ENCODE measurements at regions not wholly inside any gene's neighbourhood (a gene's known extent, or its start where the extent isn't known, plus 50 kb on each side); places are given as distances from the start of the nearest gene placed in this dataset.
"Not testable (repeated sequence)": the region's sequence is repeated elsewhere in the genome, so short reads cannot be mapped to it uniquely, and the experiment has no call there.

DNA sequence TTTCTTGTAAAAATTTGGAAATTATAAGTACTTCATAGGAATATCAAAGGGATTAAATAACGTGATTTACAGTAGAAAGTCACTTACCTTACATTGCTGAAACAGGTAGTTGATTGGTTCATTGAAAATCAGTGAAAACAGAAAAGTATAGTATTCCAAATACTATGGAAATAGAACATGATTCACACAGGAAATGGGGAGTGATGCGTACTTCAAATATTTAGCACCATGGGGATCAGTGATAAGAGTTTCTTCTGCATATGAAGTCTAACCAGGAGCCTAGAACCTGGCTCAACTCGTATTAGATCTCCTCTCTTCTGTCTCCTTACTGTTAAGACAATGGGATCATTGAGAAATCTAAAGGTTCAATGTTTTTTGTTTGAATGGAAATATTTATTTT is 133.3 kb downstream of the FAM174A start:
- Mint-ChIP-seq H3K9me3 (peaks cover 6% of the 10 kb centered on the region; the same call in 1 of the 2 replicates), H3K27ac (no peak overlapping the region), H3K4me3 (no peak overlapping the region), H3K4me1 (ENCODE audit: low read depth) (no peaks in the 10 kb centered on the region), H3K27me3 (ENCODE audit: insufficient read depth) (no peaks in the 10 kb centered on the region), H3K36me3 (ENCODE audit: low read depth) (no peaks in the 10 kb centered on the region)
- DNase-seq, result no peak
- TF ChIP-seq, protein P1, sequence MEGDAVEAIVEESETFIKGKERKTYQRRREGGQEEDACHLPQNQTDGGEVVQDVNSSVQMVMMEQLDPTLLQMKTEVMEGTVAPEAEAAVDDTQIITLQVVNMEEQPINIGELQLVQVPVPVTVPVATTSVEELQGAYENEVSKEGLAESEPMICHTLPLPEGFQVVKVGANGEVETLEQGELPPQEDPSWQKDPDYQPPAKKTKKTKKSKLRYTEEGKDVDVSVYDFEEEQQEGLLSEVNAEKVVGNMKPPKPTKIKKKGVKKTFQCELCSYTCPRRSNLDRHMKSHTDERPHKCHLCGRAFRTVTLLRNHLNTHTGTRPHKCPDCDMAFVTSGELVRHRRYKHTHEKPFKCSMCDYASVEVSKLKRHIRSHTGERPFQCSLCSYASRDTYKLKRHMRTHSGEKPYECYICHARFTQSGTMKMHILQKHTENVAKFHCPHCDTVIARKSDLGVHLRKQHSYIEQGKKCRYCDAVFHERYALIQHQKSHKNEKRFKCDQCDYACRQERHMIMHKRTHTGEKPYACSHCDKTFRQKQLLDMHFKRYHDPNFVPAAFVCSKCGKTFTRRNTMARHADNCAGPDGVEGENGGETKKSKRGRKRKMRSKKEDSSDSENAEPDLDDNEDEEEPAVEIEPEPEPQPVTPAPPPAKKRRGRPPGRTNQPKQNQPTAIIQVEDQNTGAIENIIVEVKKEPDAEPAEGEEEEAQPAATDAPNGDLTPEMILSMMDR (IDR thresholded peaks at IDR 0.05), result no peak

DNA sequence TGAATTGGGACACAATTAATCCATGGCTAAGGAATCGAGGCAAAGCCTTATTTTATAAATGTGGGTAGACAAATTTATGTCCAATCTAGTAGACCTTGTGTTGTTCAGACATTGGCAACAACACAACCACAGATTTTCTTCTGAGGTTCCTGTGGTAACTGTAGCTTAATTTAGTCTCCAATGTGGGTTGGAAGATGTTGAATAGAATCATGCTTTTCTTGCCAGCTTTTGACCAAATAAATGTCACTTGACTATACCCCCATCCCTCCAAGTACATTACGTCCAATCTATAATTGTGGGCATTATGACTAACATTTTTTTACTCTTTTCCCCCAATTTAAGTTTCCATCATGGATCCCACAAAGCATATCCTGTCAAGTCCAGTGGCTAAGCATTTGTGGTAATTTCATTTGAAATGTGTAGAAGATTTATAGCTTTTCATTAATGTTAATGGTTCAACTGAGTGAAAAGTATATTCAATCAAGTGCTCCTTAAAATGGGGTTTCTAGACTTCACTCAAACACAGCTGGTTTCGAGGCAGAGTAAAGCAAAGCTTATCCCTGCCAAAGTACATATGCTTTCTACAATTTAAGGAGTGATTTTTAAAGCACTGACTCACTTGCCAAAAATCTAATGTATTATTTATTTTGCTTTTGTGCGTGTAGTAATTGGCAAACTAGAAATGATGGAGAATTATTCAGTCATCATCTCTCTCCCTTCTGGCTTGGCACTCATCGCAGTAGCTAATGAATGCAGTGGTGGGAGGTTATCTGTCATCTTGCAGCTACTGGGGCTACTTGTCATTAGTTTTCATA is 141.8 kb downstream of the FAM174A start:
- no peak for DNase-seq
- Mint-ChIP-seq H3K4me3 (no peak overlapping the region), H3K27me3 (ENCODE audit: insufficient read depth) (no peaks in the 10 kb centered on the region), H3K9me3 (peaks cover 7% of the 10 kb centered on the region), H3K4me1 (ENCODE audit: low read depth) (no peaks in the 10 kb centered on the region), H3K27ac (no peak overlapping the region), H3K36me3 (ENCODE audit: low read depth) (no peaks in the 10 kb centered on the region)
- TF ChIP-seq, protein P1 (IDR thresholded peaks at IDR 0.05), result no peak

DNA sequence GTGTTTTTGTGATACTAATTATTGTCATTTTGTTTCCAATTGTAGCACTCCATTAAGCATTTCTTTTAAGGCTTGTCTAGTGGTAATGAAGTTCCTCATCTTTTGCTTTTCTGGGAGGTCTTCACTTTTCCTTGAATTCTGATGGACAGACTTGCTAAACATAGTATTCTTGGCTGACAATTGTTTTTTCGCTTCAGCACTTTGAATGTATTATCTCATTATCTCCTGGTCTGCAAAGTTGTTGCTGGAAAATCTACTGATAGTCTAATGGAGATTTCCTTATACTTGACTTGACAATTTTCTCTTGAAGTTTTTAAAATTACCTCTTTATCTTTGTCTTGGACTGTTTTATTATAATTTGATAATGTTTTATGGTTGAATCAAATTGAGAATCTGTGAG is 147.5 kb downstream of the FAM174A start:
- Mint-ChIP-seq H3K27ac (no peak overlapping the region), H3K4me3 (no peak overlapping the region), H3K4me1 (ENCODE audit: low read depth) (no peaks in the 10 kb centered on the region), H3K9me3 (peaks cover 28% of the 10 kb centered on the region), H3K36me3 (ENCODE audit: low read depth) (no peaks in the 10 kb centered on the region), H3K27me3 (ENCODE audit: insufficient read depth) (no peaks in the 10 kb centered on the region)
- TF ChIP-seq, protein P1 (IDR thresholded peaks at IDR 0.05), result no peak
- no peak for DNase-seq

DNA sequence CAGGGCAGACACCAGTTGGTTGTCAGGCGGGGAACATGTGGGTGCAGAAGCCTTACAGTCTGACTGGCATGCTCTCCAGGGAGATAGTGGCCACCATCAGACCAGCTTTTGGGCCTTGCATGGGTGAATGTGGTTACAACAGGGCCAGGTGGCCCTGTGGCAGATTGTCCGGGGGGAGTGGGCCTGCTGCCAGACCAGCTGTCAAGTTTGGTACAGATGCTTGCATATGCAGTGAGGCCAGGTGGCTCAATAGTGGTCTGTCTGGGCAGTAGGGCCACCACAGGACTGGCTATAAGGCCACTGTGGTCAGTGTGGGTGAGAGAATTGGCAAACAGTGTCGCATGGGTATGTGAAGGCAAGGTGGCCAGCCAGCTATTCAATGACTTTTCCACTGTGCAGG is 148.7 kb downstream of the FAM174A start:
- TF ChIP-seq, protein P1 (IDR thresholded peaks at IDR 0.05), result no peak
- no peaks in the 10 kb centered on the region for H3K27me3 Mint-ChIP-seq (ENCODE audit: insufficient read depth)
- H3K9me3 Mint-ChIP-seq, result peaks cover 31% of the 10 kb centered on the region

DNA sequence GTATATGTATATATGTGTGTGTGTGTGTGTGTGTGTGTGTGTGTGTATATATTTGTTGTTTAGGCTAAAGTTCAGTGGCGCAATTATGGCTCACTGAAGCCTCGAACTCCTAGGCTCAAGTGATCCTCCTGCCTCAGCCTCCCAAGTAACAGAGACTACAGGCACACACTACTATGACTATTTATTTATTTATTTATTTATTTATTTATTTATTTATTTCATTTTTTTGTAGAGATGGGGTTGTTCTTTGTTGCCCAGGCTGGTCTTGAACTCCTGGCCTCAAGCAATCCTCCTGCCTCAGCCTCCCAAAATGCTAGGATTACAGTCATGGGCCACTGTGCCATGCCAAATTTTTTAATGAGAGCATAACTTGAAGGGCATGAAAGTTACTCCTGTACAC is 149.9 kb downstream of the FAM174A start:
- peaks cover 31% of the 10 kb centered on the region for H3K9me3 Mint-ChIP-seq
- not testable (repeated sequence) for H3K4me1 Mint-ChIP-seq (ENCODE audit: low read depth); H3K36me3 Mint-ChIP-seq (ENCODE audit: low read depth); H3K27me3 Mint-ChIP-seq (ENCODE audit: insufficient read depth); H3K4me3 Mint-ChIP-seq; H3K27ac Mint-ChIP-seq; DNase-seq

More for the DNA sequence above, 148.7 kb downstream of the FAM174A start:
- Mint-ChIP-seq H3K36me3 (ENCODE audit: low read depth) (no peaks in the 10 kb centered on the region), H3K4me1 (ENCODE audit: low read depth) (no peaks in the 10 kb centered on the region), H3K27ac (no peak overlapping the region), H3K4me3 (no peak overlapping the region)
- DNase-seq, result no peak

DNA sequence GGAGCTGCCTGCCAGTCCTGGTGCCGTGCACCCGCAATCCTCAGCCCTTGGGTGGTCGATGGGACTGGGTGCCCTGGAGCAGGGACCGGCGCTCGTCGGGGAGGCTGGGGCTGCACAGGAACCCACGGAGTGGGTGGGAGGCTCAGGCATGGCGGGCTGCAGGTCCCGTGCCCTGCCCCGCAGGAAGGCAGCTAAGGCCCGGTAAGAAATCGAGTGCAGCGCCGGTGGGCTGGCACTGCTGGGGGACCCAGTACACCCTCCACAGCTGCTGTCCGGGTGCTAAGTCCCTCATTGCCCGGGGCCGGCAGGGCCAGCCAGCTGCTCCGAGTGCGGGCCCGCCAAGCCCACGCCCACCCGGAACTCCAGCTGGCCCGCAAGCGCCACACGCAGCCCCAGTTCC is 153.7 kb downstream of the FAM174A start:
- H3K4me1 Mint-ChIP-seq (ENCODE audit: low read depth); H3K36me3 Mint-ChIP-seq (ENCODE audit: low read depth); H3K27me3 Mint-ChIP-seq (ENCODE audit: insufficient read depth); DNase-seq; H3K4me3 Mint-ChIP-seq; H3K27ac Mint-ChIP-seq: not testable (repeated sequence)
- H3K9me3 Mint-ChIP-seq, result peaks cover 14% of the 10 kb centered on the region
